ENCODE measurements at regions not wholly inside any gene's neighbourhood (a gene's known extent, or its start where the extent isn't known, plus 50 kb on each side); places are given as distances from the start of the nearest gene placed in this dataset.

DNA sequence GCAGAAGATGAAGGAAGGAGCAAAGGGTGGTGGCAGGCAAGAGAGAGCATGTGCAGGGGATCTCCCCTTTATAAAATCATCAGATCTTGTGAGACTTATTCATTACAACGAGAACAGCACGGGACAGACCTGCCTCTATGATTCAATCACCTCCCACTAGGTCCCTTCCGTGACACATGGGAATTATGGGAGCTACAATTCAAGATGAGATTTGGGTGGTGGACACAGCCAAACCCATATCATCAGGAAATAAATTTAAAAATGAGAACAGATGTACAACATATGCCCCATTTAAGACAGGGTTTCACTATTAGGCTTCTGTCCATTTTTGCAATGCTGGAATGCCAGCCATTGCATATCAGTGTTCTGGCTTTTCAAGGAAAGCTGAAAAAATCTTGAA, 346.7 kb upstream of the SLIT2 start:
- H3K79me2 ChIP-seq (ENCODE audit: control insufficient read depth, low read length): no peaks in the 10 kb centered on the region
- no peak overlapping the region for H3K27ac ChIP-seq (ENCODE audit: low read depth, low read length)
- H3K9me3 ChIP-seq (ENCODE audit: control insufficient read depth, insufficient read depth, low read length): no peaks in the 10 kb centered on the region
- H3K4me2 ChIP-seq (ENCODE audit: low read length): no peak overlapping the region
- no peak overlapping the region for H3K4me3 ChIP-seq (ENCODE audit: low read length)
- H3F3A ChIP-seq (ENCODE audit: control insufficient read depth, insufficient read depth): no peaks in the 10 kb centered on the region
- no peaks in the 10 kb centered on the region for H3K27me3 ChIP-seq (ENCODE audit: control insufficient read depth, low read length)
- no peaks in the 10 kb centered on the region for H4K20me1 ChIP-seq (ENCODE audit: control insufficient read depth, insufficient read depth, low read depth, low read length)
- no peaks in the 10 kb centered on the region for H3K36me3 ChIP-seq (ENCODE audit: control insufficient read depth, low read length)
- TF ChIP-seq EZH2phosphoT487 (IDR thresholded peaks at IDR 0.05; ENCODE audit: borderline replicate concordance, low read length): no peak
- TF ChIP-seq CTCF (IDR thresholded peaks at IDR 0.05; ENCODE audit: low read depth, low read length, poor library complexity, severe bottlenecking): no peak
- no peaks in the 10 kb centered on the region for H3K9me2 ChIP-seq (replicated peaks; ENCODE audit: control insufficient read depth, low read length)
- no peaks in the 10 kb centered on the region for H3K4me1 ChIP-seq (ENCODE audit: control insufficient read depth, low read length)

DNA sequence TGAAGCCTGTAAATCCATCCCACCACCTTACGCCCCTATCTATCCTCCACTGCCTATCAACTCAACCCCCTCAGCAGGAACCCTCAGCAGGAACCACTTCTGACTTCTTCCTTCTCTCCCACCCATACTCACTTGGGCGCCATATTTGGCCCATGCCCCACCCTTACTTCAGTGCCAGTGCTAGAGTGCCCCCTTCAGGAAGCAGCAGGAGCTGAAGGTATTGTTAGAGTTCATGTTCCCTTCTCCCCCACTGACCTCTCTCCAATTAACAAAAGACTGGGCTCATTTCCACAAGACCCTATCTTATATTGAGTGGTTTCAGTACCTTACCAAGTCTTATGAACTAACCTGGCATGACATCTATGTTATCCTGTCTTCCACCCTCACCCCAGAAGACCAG, 363.1 kb upstream of the SLIT2 start:
- no peak overlapping the region for H3K4me2 ChIP-seq (ENCODE audit: low read length)
- no peak overlapping the region for H3K27ac ChIP-seq (ENCODE audit: low read depth, low read length)
- no peaks in the 10 kb centered on the region for H4K20me1 ChIP-seq (ENCODE audit: control insufficient read depth, insufficient read depth, low read depth, low read length)
- no peaks in the 10 kb centered on the region for H3K9me2 ChIP-seq (replicated peaks; ENCODE audit: control insufficient read depth, low read length)
- H3F3A ChIP-seq (ENCODE audit: control insufficient read depth, insufficient read depth): no peaks in the 10 kb centered on the region
- TF ChIP-seq CTCF (IDR thresholded peaks at IDR 0.05; ENCODE audit: low read depth, low read length, poor library complexity, severe bottlenecking) (peak; percentile 21), EZH2phosphoT487 (IDR thresholded peaks at IDR 0.05; ENCODE audit: borderline replicate concordance, low read length) (no peak)
- no peaks in the 10 kb centered on the region for H3K36me3 ChIP-seq (ENCODE audit: control insufficient read depth, low read length)
- no peaks in the 10 kb centered on the region for H3K4me1 ChIP-seq (ENCODE audit: control insufficient read depth, low read length)
- no peak overlapping the region for H3K4me3 ChIP-seq (ENCODE audit: low read length)
- H3K9me3 ChIP-seq (ENCODE audit: control insufficient read depth, insufficient read depth, low read length): no peaks in the 10 kb centered on the region
- no peaks in the 10 kb centered on the region for H3K27me3 ChIP-seq (ENCODE audit: control insufficient read depth, low read length)
- no peaks in the 10 kb centered on the region for H3K79me2 ChIP-seq (ENCODE audit: control insufficient read depth, low read length)

DNA sequence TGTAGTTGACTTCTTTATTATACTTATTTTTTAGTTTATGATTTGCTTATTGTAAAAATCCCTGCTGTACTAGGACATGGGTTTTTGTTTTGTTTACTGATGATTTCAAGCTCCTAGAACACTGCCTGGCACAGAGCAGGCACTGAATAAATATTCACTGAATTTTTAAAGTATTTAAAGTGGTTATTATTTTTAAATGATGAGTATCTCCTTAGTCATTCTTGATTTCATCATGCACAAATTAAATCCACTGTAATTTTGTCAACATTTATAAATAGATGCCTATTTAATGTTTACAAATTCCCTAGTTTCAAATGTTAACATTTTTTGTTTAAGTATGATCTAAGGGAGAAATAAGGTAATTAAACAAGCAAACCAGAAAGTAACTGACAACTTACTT, 367.9 kb upstream of the SLIT2 start:
- H3F3A ChIP-seq (ENCODE audit: control insufficient read depth, insufficient read depth): no peaks in the 10 kb centered on the region
- no peak overlapping the region for H3K4me3 ChIP-seq (ENCODE audit: low read length)
- no peaks in the 10 kb centered on the region for H4K20me1 ChIP-seq (ENCODE audit: control insufficient read depth, insufficient read depth, low read depth, low read length)
- no peaks in the 10 kb centered on the region for H3K9me3 ChIP-seq (ENCODE audit: control insufficient read depth, insufficient read depth, low read length)
- TF ChIP-seq CTCF (IDR thresholded peaks at IDR 0.05; ENCODE audit: low read depth, low read length, poor library complexity, severe bottlenecking): no peak
- no peak for TF ChIP-seq EZH2phosphoT487 (IDR thresholded peaks at IDR 0.05; ENCODE audit: borderline replicate concordance, low read length)
- H3K27ac ChIP-seq (ENCODE audit: low read depth, low read length): no peak overlapping the region
- H3K27me3 ChIP-seq (ENCODE audit: control insufficient read depth, low read length): no peaks in the 10 kb centered on the region
- H3K4me2 ChIP-seq (ENCODE audit: low read length): no peak overlapping the region
- H3K9me2 ChIP-seq (replicated peaks; ENCODE audit: control insufficient read depth, low read length): no peaks in the 10 kb centered on the region
- no peaks in the 10 kb centered on the region for H3K36me3 ChIP-seq (ENCODE audit: control insufficient read depth, low read length)
- H3K4me1 ChIP-seq (ENCODE audit: control insufficient read depth, low read length): no peaks in the 10 kb centered on the region
- no peaks in the 10 kb centered on the region for H3K79me2 ChIP-seq (ENCODE audit: control insufficient read depth, low read length)

- Histone ChIP-seq H3K27me3 (ENCODE audit: control insufficient read depth, low read length) (no peaks in the 10 kb centered on the region), H3K4me1 (ENCODE audit: control insufficient read depth, low read length) (no peaks in the 10 kb centered on the region), H3K27ac (ENCODE audit: low read depth, low read length) (no peak overlapping the region), H3K9me2 (replicated peaks; ENCODE audit: control insufficient read depth, low read length) (no peaks in the 10 kb centered on the region), H3K36me3 (ENCODE audit: control insufficient read depth, low read length) (no peaks in the 10 kb centered on the region), H3K4me2 (ENCODE audit: low read length) (no peak overlapping the region), H3K9me3 (ENCODE audit: control insufficient read depth, insufficient read depth, low read length) (no peaks in the 10 kb centered on the region), H3K79me2 (ENCODE audit: control insufficient read depth, low read length) (no peaks in the 10 kb centered on the region), H3K4me3 (ENCODE audit: low read length) (no peak overlapping the region), H3F3A (ENCODE audit: control insufficient read depth, insufficient read depth) (no peaks in the 10 kb centered on the region), H4K20me1 (ENCODE audit: control insufficient read depth, insufficient read depth, low read depth, low read length) (no peaks in the 10 kb centered on the region)
- TF ChIP-seq EZH2phosphoT487 (IDR thresholded peaks at IDR 0.05; ENCODE audit: borderline replicate concordance, low read length) (no peak), CTCF (IDR thresholded peaks at IDR 0.05; ENCODE audit: low read depth, low read length, poor library complexity, severe bottlenecking) (no peak)
These were observed 371.5 kb upstream of the SLIT2 start for GRCh38 chr4:19880206-19880605.

Data from DOHH2 (cell line).